Natural killer cell treated with Interleukin-12 subunit alpha and Interleukin-12 subunit beta and Interleukin-15 and Interleukin-18, amount 100 ng/mL, for 72 hours (primary cell): ENCODE measurements at regions not wholly inside any gene's neighbourhood (a gene's known extent, or its start where the extent isn't known, plus 50 kb on each side); places are given as distances from the start of the nearest gene placed in this dataset.

Source experiments
- ATAC-seq, 2 donors: fragments of 150-1000 bp; cut with Tn5 transposase in 1 of 2; sonication (Bioruptor Pico), chemical (Tn5 transposase) in 1 of 2; 2 replicates each; pipeline ENCODE4 v1.10.0; 2021
- DNase-seq: peaks from one replicate; pipeline ENCODE4 v3.0.0; 2022; ENCODE audit warnings: low spot score
- H3K27ac Mint-ChIP-seq, 2 donors: 1 replicate in 1 of 2; 2 replicates in 1 of 2; pipeline ENCODE4 v1.8.0; 2022; ENCODE audit warnings: mixed read lengths in 2 of 2, mild to moderate bottlenecking in 1 of 2, moderate library complexity in 1 of 2
- H3K27me3 Mint-ChIP-seq, 2 donors: 1 replicate in 1 of 2; 2 replicates in 1 of 2; pipeline ENCODE4 v1.8.0; 2022; ENCODE audit warnings: mixed read lengths in 2 of 2
- H3K36me3 Mint-ChIP-seq: one replicate; pipeline ENCODE4 v1.8.0; 2022; ENCODE audit warnings: mixed read lengths
- H3K4me1 Mint-ChIP-seq, 2 donors: 1 replicate in 1 of 2; 2 replicates in 1 of 2; pipeline ENCODE4 v1.8.0; 2022; ENCODE audit warnings: low read depth in 2 of 2, mixed read lengths in 2 of 2, mild to moderate bottlenecking in 1 of 2
- H3K4me3 Mint-ChIP-seq: one replicate; pipeline ENCODE4 v1.8.0; 2022; ENCODE audit warnings: mixed read lengths
- H3K9me3 Mint-ChIP-seq: 2 replicates; pipeline ENCODE4 v1.8.0; 2022; ENCODE audit warnings: mixed read lengths

- DNase-seq (no peak), ATAC-seq (no peak)
- H3K9me3 Mint-ChIP-seq: peaks cover 23% of the 10 kb centered on the region
- no peaks in the 10 kb centered on the region for H3K4me1 Mint-ChIP-seq
- H3K27me3 Mint-ChIP-seq: no peaks in the 10 kb centered on the region
- peaks cover 8% of the 10 kb centered on the region for H3K36me3 Mint-ChIP-seq
- H3K27ac Mint-ChIP-seq: no peak overlapping the region
- H3K4me3 Mint-ChIP-seq: no peak overlapping the region
Measured at GRCh38 chr4:116849620-116850019, 235.8 kb downstream of the TRAM1L1 start.

- DNase-seq (no peak), ATAC-seq (no peak)
- Mint-ChIP-seq H3K9me3 (peaks cover 23% of the 10 kb centered on the region), H3K36me3 (peaks cover 8% of the 10 kb centered on the region), H3K4me1 (no peaks in the 10 kb centered on the region), H3K27ac (no peak overlapping the region), H3K27me3 (no peaks in the 10 kb centered on the region), H3K4me3 (no peak overlapping the region)
Measured at GRCh38 chr4:116847616-116848015, 237.8 kb downstream of the TRAM1L1 start.

- ATAC-seq: no peak
- DNase-seq: no peak
- H3K9me3 Mint-ChIP-seq: peaks cover 8% of the 10 kb centered on the region
- no peaks in the 10 kb centered on the region for H3K27me3 Mint-ChIP-seq
- no peak overlapping the region for H3K27ac Mint-ChIP-seq
- no peak overlapping the region for H3K4me3 Mint-ChIP-seq
- peaks cover 11% of the 10 kb centered on the region for H3K36me3 Mint-ChIP-seq
- no peaks in the 10 kb centered on the region for H3K4me1 Mint-ChIP-seq
Measured at GRCh38 chr4:116839826-116840225, 245.6 kb downstream of the TRAM1L1 start.

- ATAC-seq (no peak), DNase-seq (no peak)
- peaks cover 19% of the 10 kb centered on the region for H3K36me3 Mint-ChIP-seq
- no peaks in the 10 kb centered on the region for H3K4me1 Mint-ChIP-seq
- H3K9me3 Mint-ChIP-seq: peaks cover 17% of the 10 kb centered on the region
- no peaks in the 10 kb centered on the region for H3K27me3 Mint-ChIP-seq
- no peak overlapping the region for H3K27ac Mint-ChIP-seq
- no peak overlapping the region for H3K4me3 Mint-ChIP-seq
Measured at GRCh38 chr4:116838609-116839008, 246.8 kb downstream of the TRAM1L1 start.

GRCh38 chr4:116829187-116829586 is 256.2 kb downstream of the TRAM1L1 start:
- ATAC-seq: no peak
- DNase-seq: no peak
- Mint-ChIP-seq H3K27me3 (no peaks in the 10 kb centered on the region), H3K27ac (no peak overlapping the region), H3K4me1 (no peaks in the 10 kb centered on the region), H3K9me3 (peaks cover 25% of the 10 kb centered on the region), H3K4me3 (no peak overlapping the region), H3K36me3 (peaks cover 20% of the 10 kb centered on the region)

GRCh38 chr4:116824172-116824571 is 261.2 kb downstream of the TRAM1L1 start:
- ATAC-seq (no peak), DNase-seq (no peak)
- H3K36me3 Mint-ChIP-seq: peaks cover 4% of the 10 kb centered on the region
- no peak overlapping the region for H3K4me3 Mint-ChIP-seq
- H3K27me3 Mint-ChIP-seq: no peaks in the 10 kb centered on the region
- H3K27ac Mint-ChIP-seq: no peak overlapping the region
- no peaks in the 10 kb centered on the region for H3K4me1 Mint-ChIP-seq
- H3K9me3 Mint-ChIP-seq: peaks cover 19% of the 10 kb centered on the region

GRCh38 chr4:116811730-116812129 is 273.6 kb downstream of the TRAM1L1 start:
- no peak overlapping the region for H3K4me3 Mint-ChIP-seq
- peaks cover 6% of the 10 kb centered on the region for H3K36me3 Mint-ChIP-seq
- DNase-seq: no peak
- no peak for ATAC-seq
- no peak overlapping the region for H3K27ac Mint-ChIP-seq
- peaks cover 17% of the 10 kb centered on the region for H3K9me3 Mint-ChIP-seq
- H3K27me3 Mint-ChIP-seq: no peaks in the 10 kb centered on the region
- no peaks in the 10 kb centered on the region for H3K4me1 Mint-ChIP-seq

- Mint-ChIP-seq H3K36me3 (no peaks in the 10 kb centered on the region), H3K27ac (no peak overlapping the region), H3K4me3 (no peak overlapping the region), H3K9me3 (peaks cover 6% of the 10 kb centered on the region), H3K4me1 (no peaks in the 10 kb centered on the region), H3K27me3 (no peaks in the 10 kb centered on the region)
- DNase-seq (no peak), ATAC-seq (no peak)
Measured at GRCh38 chr4:116796022-116796421, 289.4 kb downstream of the TRAM1L1 start.

GRCh38 chr4:116788723-116789122 is 296.7 kb downstream of the TRAM1L1 start:
- DNase-seq (no peak), ATAC-seq (no peak)
- H3K36me3 Mint-ChIP-seq: no peaks in the 10 kb centered on the region
- no peaks in the 10 kb centered on the region for H3K4me1 Mint-ChIP-seq
- H3K27me3 Mint-ChIP-seq: no peaks in the 10 kb centered on the region
- no peak overlapping the region for H3K4me3 Mint-ChIP-seq
- no peak overlapping the region for H3K27ac Mint-ChIP-seq
- no peaks in the 10 kb centered on the region for H3K9me3 Mint-ChIP-seq

GRCh38 chr4:116755051-116755450 is 330.3 kb downstream of the TRAM1L1 start:
- H3K27me3 Mint-ChIP-seq: no peaks in the 10 kb centered on the region
- no peaks in the 10 kb centered on the region for H3K36me3 Mint-ChIP-seq
- H3K27ac Mint-ChIP-seq: no peak overlapping the region
- H3K4me1 Mint-ChIP-seq: no peaks in the 10 kb centered on the region
- no peak overlapping the region for H3K4me3 Mint-ChIP-seq
- ATAC-seq (no peak), DNase-seq (no peak)
- H3K9me3 Mint-ChIP-seq: no peaks in the 10 kb centered on the region

- no peak overlapping the region for H3K4me3 Mint-ChIP-seq
- DNase-seq: no peak
- H3K27me3 Mint-ChIP-seq: no peaks in the 10 kb centered on the region
- H3K9me3 Mint-ChIP-seq: no peaks in the 10 kb centered on the region
- no peaks in the 10 kb centered on the region for H3K4me1 Mint-ChIP-seq
- no peak overlapping the region for H3K27ac Mint-ChIP-seq
- H3K36me3 Mint-ChIP-seq: no peaks in the 10 kb centered on the region
- no peak for ATAC-seq
Measured at GRCh38 chr4:116752027-116752426, 333.3 kb downstream of the TRAM1L1 start.

GRCh38 chr4:116736756-116737155 is 348.6 kb downstream of the TRAM1L1 start:
- H3K9me3 Mint-ChIP-seq: peaks cover 12% of the 10 kb centered on the region
- H3K4me3 Mint-ChIP-seq: no peak overlapping the region
- H3K4me1 Mint-ChIP-seq: no peaks in the 10 kb centered on the region
- no peaks in the 10 kb centered on the region for H3K27me3 Mint-ChIP-seq
- H3K27ac Mint-ChIP-seq: no peak overlapping the region
- ATAC-seq (no peak), DNase-seq (no peak)
- no peaks in the 10 kb centered on the region for H3K36me3 Mint-ChIP-seq

- Mint-ChIP-seq H3K9me3 (peaks cover 8% of the 10 kb centered on the region), H3K4me3 (no peak overlapping the region), H3K36me3 (no peaks in the 10 kb centered on the region), H3K27ac (no peak overlapping the region), H3K27me3 (no peaks in the 10 kb centered on the region), H3K4me1 (no peaks in the 10 kb centered on the region)
- DNase-seq (no peak), ATAC-seq (no peak)
Measured at GRCh38 chr4:116734178-116734577, 351.2 kb downstream of the TRAM1L1 start.

GRCh38 chr4:116733370-116733769 is 352.0 kb downstream of the TRAM1L1 start:
- ATAC-seq (no peak), DNase-seq (no peak)
- H3K27ac Mint-ChIP-seq: no peak overlapping the region
- H3K36me3 Mint-ChIP-seq: no peaks in the 10 kb centered on the region
- no peak overlapping the region for H3K4me3 Mint-ChIP-seq
- no peaks in the 10 kb centered on the region for H3K4me1 Mint-ChIP-seq
- no peaks in the 10 kb centered on the region for H3K27me3 Mint-ChIP-seq
- H3K9me3 Mint-ChIP-seq: peaks cover 8% of the 10 kb centered on the region

GRCh38 chr4:116726523-116726922 is 358.9 kb downstream of the TRAM1L1 start:
- DNase-seq: no peak
- ATAC-seq: no peak
- no peak overlapping the region for H3K4me3 Mint-ChIP-seq
- no peak overlapping the region for H3K27ac Mint-ChIP-seq
- no peaks in the 10 kb centered on the region for H3K27me3 Mint-ChIP-seq
- no peaks in the 10 kb centered on the region for H3K4me1 Mint-ChIP-seq
- H3K9me3 Mint-ChIP-seq: peaks cover 7% of the 10 kb centered on the region
- no peaks in the 10 kb centered on the region for H3K36me3 Mint-ChIP-seq
